WTC11 (cell line): ENCODE measurements at regions not wholly inside any gene's neighbourhood (a gene's known extent, or its start where the extent isn't known, plus 50 kb on each side); places are given as distances from the start of the nearest gene placed in this dataset.

ENCODE experiments used
- PRDM15 ChIP-seq: sonication (generic); formaldehyde crosslinking; IDR thresholded peaks from 2 replicates; pipeline ENCODE4 v1.8.0; 2022; ENCODE audit warnings: missing genetic modification reagents
- ZNF232 ChIP-seq: sonication (generic); formaldehyde crosslinking; IDR thresholded peaks from 2 replicates; pipeline ENCODE4 v1.8.0; 2022; ENCODE audit warnings: mild to moderate bottlenecking, missing genetic modification reagents

- TF ChIP-seq ZNF232 (CRISPR knock-in tag) (no peak), PRDM15 (CRISPR knock-in tag) (no peak)
Observed at GRCh38 chr13:78309497-78310180, 293.7 kb downstream of the POU4F1 start.
